Cardiac muscle cell (in vitro differentiated cells and primary cell): ENCODE measurements at regions not wholly inside any gene's neighbourhood (a gene's known extent, or its start where the extent isn't known, plus 50 kb on each side); places are given as distances from the start of the nearest gene placed in this dataset.

ENCODE experiments used
- DNase-seq, 2 donors: peaks; one replicate each; pipeline versions ENCODE4 v3.0.0 to v3.0.0-alpha.2; 2010 to 2017; ENCODE audit warnings: low read depth in 1 of 2, low spot score in 1 of 2
- H3K27ac ChIP-seq: fragments of 200-600 bp; sonication (generic); 2 replicates; pipeline ENCODE4 v1.5.1; 2016
- H3K27me3 ChIP-seq: fragments of 200-600 bp; sonication (generic); 2 replicates; pipeline ENCODE4 v1.6.0; 2016; ENCODE audit warnings: control low read depth
- H3K36me3 ChIP-seq: fragments of 200-600 bp; sonication (generic); 2 replicates; pipeline ENCODE4 v1.5.1; 2016; ENCODE audit warnings: control low read depth
- H3K4me1 ChIP-seq: fragments of 200-600 bp; sonication (generic); 2 replicates; pipeline ENCODE4 v1.8.1; 2017; ENCODE audit warnings: low read depth, mild to moderate bottlenecking, mixed run types
- H3K4me3 ChIP-seq: fragments of 200-600 bp; sonication (generic); 2 replicates; pipeline ENCODE4 v1.5.1; 2016; ENCODE audit warnings: mild to moderate bottlenecking
- H3K9me3 ChIP-seq: fragments of 200-600 bp; sonication (generic); 2 replicates; pipeline ENCODE4 v1.5.1; 2017; ENCODE audit warnings: low read depth, mild to moderate bottlenecking, control low read depth
- TF ChIP-seq, protein P1 (sequence below): IDR thresholded peaks from 2 replicates; pipeline ENCODE4 v1.5.1; 2012; ENCODE audit warnings: low read depth, mild to moderate bottlenecking, low read length

DNA sequence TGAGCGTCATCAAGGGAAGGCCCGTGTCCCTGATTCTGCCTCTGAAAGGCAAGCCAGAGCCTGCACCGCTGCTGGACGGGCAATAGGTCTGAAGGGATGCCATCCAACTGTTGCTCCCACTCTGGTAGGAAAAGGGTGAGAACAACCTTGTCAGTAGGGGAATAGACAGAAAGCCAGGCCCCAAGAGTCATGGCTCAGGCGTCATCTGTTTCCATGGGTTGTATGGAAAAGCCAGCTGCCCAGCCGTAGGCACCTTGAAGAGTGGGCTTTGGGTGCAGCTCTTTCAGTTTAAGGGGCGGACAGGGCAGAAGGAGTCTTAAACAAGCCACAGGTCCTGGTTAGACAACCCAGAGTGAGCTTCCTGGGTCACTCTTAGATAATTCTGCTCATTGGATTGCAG lies 66.5 kb downstream of the RNF6 start:
- H3K4me1 ChIP-seq: no peaks in the 10 kb centered on the region
- TF ChIP-seq, protein P1, sequence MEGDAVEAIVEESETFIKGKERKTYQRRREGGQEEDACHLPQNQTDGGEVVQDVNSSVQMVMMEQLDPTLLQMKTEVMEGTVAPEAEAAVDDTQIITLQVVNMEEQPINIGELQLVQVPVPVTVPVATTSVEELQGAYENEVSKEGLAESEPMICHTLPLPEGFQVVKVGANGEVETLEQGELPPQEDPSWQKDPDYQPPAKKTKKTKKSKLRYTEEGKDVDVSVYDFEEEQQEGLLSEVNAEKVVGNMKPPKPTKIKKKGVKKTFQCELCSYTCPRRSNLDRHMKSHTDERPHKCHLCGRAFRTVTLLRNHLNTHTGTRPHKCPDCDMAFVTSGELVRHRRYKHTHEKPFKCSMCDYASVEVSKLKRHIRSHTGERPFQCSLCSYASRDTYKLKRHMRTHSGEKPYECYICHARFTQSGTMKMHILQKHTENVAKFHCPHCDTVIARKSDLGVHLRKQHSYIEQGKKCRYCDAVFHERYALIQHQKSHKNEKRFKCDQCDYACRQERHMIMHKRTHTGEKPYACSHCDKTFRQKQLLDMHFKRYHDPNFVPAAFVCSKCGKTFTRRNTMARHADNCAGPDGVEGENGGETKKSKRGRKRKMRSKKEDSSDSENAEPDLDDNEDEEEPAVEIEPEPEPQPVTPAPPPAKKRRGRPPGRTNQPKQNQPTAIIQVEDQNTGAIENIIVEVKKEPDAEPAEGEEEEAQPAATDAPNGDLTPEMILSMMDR: no peak
- no peaks in the 10 kb centered on the region for H3K27me3 ChIP-seq
- no peak overlapping the region for H3K4me3 ChIP-seq
- H3K36me3 ChIP-seq: no peaks in the 10 kb centered on the region
- H3K9me3 ChIP-seq: no peaks in the 10 kb centered on the region
- no peak overlapping the region for H3K27ac ChIP-seq
- no peak for DNase-seq

DNA sequence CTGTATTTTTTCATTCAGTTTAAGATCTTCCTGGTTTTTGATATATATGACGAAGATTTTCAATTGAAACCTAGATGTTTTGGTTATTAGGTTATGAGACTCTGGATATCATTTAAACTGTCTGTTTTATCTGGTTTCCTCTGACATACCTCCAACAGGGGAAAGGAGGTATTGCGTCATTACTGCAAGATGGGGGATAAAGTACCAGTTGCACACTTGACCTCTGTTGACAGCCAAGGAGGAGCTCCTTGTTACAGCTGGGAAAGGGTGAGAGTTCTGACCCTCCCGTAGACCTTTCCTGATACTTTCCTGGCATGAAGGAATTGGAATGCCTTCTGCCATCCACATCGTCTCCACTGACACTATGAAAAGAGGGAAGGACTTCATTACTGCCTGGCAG lies 82.0 kb upstream of the SHISA2 start:
- Histone ChIP-seq H3K36me3 (no peaks in the 10 kb centered on the region), H3K27ac (no peak overlapping the region), H3K4me3 (no peak overlapping the region), H3K27me3 (no peaks in the 10 kb centered on the region), H3K4me1 (no peaks in the 10 kb centered on the region), H3K9me3 (no peaks in the 10 kb centered on the region)
- peak in 1 of 2 donors; percentile 13 for DNase-seq
- TF ChIP-seq, protein P1: no peak

DNA sequence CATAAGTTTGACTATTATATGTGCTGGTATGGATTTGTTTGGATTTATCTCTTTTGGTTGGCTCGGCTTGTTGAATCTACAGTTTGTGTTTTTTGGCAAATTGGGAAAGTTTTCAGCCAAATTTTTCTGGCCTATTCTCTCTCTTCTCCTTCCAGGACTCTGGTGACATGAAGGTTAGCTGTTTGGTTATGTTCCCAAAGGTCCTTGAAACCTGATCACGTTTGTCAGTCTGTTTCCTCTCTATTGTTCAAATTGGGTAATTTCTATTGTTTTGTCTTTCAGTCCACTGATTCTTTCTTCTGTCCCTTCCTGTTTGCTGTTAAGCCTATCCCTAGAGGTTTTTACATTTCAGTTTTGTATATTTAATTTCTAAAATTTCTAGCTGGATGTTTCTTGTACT lies 81.5 kb upstream of the SHISA2 start:
- no peaks in the 10 kb centered on the region for H3K36me3 ChIP-seq
- no peak overlapping the region for H3K27ac ChIP-seq
- no peak overlapping the region for H3K4me3 ChIP-seq
- H3K9me3 ChIP-seq: no peaks in the 10 kb centered on the region
- peak in 1 of 2 donors; percentile 10 for DNase-seq
- TF ChIP-seq, protein P1: no peak
- no peaks in the 10 kb centered on the region for H3K27me3 ChIP-seq
- H3K4me1 ChIP-seq: no peaks in the 10 kb centered on the region

DNA sequence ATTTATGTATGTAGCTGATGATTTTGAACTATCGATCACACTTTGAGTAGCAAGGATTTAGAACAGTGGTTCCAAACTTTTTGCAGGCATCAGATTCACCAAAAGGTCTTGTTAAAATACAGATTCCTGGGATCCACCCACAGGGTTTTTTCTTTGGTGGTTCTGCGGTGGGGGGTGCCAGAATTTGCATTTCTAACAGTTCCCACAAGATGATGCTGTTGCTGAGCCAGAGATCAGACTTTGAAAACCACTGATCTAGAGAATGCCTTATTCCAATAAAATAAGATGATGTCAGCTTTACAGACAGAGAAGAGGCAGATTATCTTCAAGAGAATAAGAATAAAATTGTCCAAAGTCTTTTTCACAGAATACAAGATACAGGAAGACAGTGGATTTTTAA lies 80.9 kb upstream of the SHISA2 start:
- Histone ChIP-seq H3K27me3 (no peaks in the 10 kb centered on the region), H3K9me3 (no peaks in the 10 kb centered on the region), H3K4me3 (no peak overlapping the region), H3K36me3 (no peaks in the 10 kb centered on the region), H3K27ac (no peak overlapping the region), H3K4me1 (no peaks in the 10 kb centered on the region)
- peak in 1 of 2 donors; percentile 27 for DNase-seq
- TF ChIP-seq, protein P1: peak; percentile 30

DNA sequence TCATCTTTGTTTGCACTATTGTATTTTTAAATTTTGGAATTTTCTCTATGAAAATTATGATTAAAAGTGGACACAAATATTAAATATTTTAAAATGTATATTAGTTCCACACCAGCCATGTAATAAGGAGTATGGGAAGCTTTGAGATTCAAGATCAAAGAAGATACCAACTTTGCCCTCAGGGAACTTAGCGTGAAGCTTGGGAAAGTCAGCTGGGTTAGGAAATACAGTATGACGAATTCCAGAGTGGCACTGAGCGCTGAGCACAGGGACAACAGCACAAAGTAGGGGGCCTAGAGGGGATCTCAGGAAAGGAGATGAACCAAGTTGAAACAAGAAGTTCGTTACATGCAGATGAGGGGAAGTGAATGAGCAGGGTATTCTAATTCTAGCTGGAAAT lies 76.9 kb upstream of the SHISA2 start:
- H3K4me1 ChIP-seq: no peaks in the 10 kb centered on the region
- no peak for DNase-seq
- H3K36me3 ChIP-seq: no peaks in the 10 kb centered on the region
- no peak overlapping the region for H3K4me3 ChIP-seq
- H3K27ac ChIP-seq: no peak overlapping the region
- H3K27me3 ChIP-seq: no peaks in the 10 kb centered on the region
- TF ChIP-seq, protein P1: no peak
- no peaks in the 10 kb centered on the region for H3K9me3 ChIP-seq

DNA sequence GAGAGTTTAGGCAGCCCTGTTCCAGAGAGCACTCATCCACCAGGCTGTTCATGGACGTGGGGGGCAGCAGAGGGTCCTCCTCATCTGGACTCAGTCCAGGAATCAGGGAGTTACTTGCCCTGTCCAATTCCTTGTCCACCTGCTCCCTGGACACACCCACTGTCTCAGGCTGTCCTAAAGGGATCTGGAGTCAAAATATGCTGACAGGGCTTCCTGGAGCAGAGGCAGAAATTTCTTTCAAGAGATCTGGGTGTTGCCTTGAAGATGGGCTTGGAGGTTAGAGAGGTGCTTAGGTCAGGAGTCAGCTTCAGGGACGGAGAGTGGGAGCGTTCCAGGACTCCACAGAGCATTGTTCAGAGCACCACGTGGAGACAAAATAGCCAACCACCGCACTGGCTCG lies 65.8 kb upstream of the SHISA2 start:
- Histone ChIP-seq H3K36me3 (no peaks in the 10 kb centered on the region), H3K4me1 (no peaks in the 10 kb centered on the region), H3K9me3 (no peaks in the 10 kb centered on the region), H3K27me3 (no peaks in the 10 kb centered on the region), H3K27ac (no peak overlapping the region), H3K4me3 (no peak overlapping the region)
- DNase-seq: no peak
- TF ChIP-seq, protein P1: no peak
